ENCODE measurements at regions not wholly inside any gene's neighbourhood (a gene's known extent, or its start where the extent isn't known, plus 50 kb on each side); places are given as distances from the start of the nearest gene placed in this dataset.
"Not testable (repeated sequence)": the region's sequence is repeated elsewhere in the genome, so short reads cannot be mapped to it uniquely, and the experiment has no call there.

DNA sequence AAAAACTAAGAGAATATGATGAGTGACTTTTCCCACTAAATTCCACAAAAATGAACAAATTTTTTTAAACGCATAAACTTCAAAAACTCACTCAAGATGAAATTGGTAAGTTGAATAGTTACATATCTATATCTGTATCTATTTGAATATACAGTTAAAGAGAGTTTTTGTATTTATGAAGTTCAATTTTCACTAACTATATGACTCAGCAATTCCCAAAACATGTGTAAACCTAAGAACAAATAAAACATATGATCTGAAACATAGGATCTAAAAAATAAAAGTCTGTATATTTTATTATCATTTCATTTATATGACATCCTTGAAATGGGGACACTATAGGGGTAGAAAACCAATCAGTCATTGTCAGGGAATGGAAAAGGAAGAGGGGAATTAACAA, 105.7 kb upstream of the SNX7 start:
- H3K27ac ChIP-seq = no peak overlapping the region
- H3K9me3 ChIP-seq (ENCODE audit: low read depth) = no peaks in the 10 kb centered on the region
- no peaks in the 10 kb centered on the region for H3K36me3 ChIP-seq
- no peak for TF ChIP-seq CTCF (IDR thresholded peaks at IDR 0.05; ENCODE audit: low read depth, low read length)
- H3K4me1 ChIP-seq (ENCODE audit: low read depth) = peaks cover 8% of the 10 kb centered on the region
- no peak for DNase-seq (ENCODE audit: low read depth in 1 of 2, low spot score in 1 of 2)
- no peaks in the 10 kb centered on the region for H3K27me3 ChIP-seq
- H3K4me3 ChIP-seq = no peak overlapping the region

DNA sequence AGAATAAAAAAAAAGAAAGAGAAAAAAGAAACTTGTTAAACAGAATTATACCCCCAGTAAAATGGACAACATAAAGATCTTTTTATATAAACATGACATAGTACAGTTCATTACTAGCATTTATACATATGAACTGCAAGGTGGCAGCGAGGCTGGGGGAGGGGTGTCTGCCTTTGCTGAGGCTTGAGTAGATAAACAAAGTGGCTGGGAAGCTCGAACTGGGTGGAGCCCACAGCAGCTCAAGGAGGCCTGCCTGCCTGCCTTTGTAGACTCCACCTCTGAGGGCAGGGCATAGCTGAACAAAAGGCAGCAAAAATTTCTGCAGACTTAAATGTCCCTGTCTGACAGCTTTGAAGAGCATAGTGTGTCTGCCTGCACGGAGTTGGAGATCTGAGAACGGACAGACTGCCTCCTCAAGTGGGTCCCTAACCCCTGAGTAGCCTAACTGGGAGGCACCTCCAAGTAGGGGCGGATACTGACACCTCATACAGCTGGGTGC, 108.9 kb upstream of the SNX7 start:
- not testable (repeated sequence) for H3K36me3 ChIP-seq; H3K4me1 ChIP-seq (ENCODE audit: low read depth); H3K4me3 ChIP-seq; H3K9me3 ChIP-seq (ENCODE audit: low read depth); H3K27me3 ChIP-seq
- peak in 1 of 2 donors; percentile 24 for DNase-seq (ENCODE audit: low read depth in 1 of 2, low spot score in 1 of 2)
- H3K27ac ChIP-seq = peak overlapping the region; percentile 72

DNA sequence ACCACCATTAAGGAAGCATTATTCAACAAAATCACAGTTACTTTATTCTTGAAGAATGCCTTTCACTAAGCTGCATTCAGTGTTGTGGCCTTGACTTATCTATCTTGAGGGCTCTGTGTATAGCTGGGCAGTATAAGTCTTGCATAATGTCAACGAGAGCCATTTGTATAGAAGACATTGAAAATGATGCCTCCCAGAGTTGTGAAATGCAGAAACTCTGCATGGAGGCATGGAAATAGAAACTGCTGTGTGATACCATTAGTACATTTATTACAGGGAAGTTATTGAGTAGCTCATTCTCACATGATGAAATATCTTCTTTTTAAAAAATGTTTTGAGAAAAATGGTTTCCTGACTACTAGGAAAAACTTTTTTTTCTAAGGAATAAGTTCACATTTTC, 111.4 kb upstream of the SNX7 start:
- no peaks in the 10 kb centered on the region for H3K9me3 ChIP-seq (ENCODE audit: low read depth)
- no peak for DNase-seq (ENCODE audit: low read depth in 1 of 2, low spot score in 1 of 2)
- no peak overlapping the region for H3K4me3 ChIP-seq
- H3K27ac ChIP-seq = no peak overlapping the region
- H3K4me1 ChIP-seq (ENCODE audit: low read depth) = peaks cover 4% of the 10 kb centered on the region
- H3K36me3 ChIP-seq = no peaks in the 10 kb centered on the region
- no peaks in the 10 kb centered on the region for H3K27me3 ChIP-seq
- no peak for TF ChIP-seq CTCF (IDR thresholded peaks at IDR 0.05; ENCODE audit: low read depth, low read length)

- Histone ChIP-seq H3K36me3 (no peaks in the 10 kb centered on the region), H3K4me1 (ENCODE audit: low read depth) (no peaks in the 10 kb centered on the region), H3K27me3 (no peaks in the 10 kb centered on the region), H3K4me3 (no peak overlapping the region), H3K9me3 (ENCODE audit: low read depth) (no peaks in the 10 kb centered on the region), H3K27ac (no peak overlapping the region)
- no peak for TF ChIP-seq CTCF (IDR thresholded peaks at IDR 0.05; ENCODE audit: low read depth, low read length)
- no peak for DNase-seq (ENCODE audit: low read depth in 1 of 2, low spot score in 1 of 2)
Observed at GRCh38 chr1:98546319-98546718, 115.2 kb upstream of the SNX7 start.

DNA sequence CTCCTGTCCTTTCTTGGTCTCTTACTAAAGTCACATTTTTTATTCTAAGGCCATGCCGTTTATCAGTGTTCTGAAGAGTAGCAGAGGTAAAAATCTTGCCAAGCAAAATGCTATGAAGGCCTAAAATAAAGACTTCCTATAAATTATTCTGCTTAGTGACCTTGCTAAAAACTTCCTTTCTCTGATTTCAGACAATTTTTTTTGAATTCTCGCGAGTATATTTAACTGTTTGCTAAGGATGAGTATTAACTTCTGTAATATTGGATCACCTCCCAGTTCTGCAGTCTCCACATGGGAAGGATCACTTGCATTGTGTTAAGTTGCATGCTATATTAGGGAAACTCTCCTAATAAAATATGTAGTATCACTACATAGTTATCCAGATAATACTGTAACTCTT, 123.4 kb upstream of the SNX7 start:
- Histone ChIP-seq H3K4me3 (no peak overlapping the region), H3K27ac (no peak overlapping the region), H3K4me1 (ENCODE audit: low read depth) (no peaks in the 10 kb centered on the region), H3K9me3 (ENCODE audit: low read depth) (no peaks in the 10 kb centered on the region), H3K27me3 (no peaks in the 10 kb centered on the region), H3K36me3 (no peaks in the 10 kb centered on the region)
- no peak for DNase-seq (ENCODE audit: low read depth in 1 of 2, low spot score in 1 of 2)
- no peak for TF ChIP-seq CTCF (IDR thresholded peaks at IDR 0.05; ENCODE audit: low read depth, low read length)

DNA sequence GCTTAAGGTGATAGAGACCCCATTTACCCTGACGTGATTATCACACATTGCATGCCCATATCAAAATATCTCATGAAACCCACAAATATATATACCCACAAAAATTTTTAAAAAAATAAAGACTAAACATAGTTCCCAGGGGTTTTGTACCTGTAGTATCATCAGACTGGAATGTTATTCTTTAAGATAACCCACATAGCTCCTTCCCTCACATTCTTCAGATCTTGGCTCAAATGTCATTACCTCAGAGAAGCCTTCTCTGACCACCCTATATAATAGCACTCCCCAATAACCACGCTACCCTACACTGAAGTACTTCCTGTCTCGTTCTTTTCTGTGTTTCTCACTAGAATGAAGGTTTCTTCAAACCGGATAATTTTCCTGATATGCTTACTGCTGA, 138.3 kb upstream of the SNX7 start:
- Histone ChIP-seq H3K36me3 (no peaks in the 10 kb centered on the region), H3K4me1 (ENCODE audit: low read depth) (no peaks in the 10 kb centered on the region), H3K4me3 (no peak overlapping the region), H3K27me3 (no peaks in the 10 kb centered on the region), H3K27ac (no peak overlapping the region), H3K9me3 (ENCODE audit: low read depth) (no peaks in the 10 kb centered on the region)
- no peak for DNase-seq (ENCODE audit: low read depth in 1 of 2, low spot score in 1 of 2)
- TF ChIP-seq CTCF (IDR thresholded peaks at IDR 0.05; ENCODE audit: low read depth, low read length) = no peak

All from cardiac muscle cell (in vitro differentiated cells and primary cell).